Liver (tissue), 8 donors: ENCODE measurements at regions not wholly inside any gene's neighbourhood (a gene's known extent, or its start where the extent isn't known, plus 50 kb on each side); places are given as distances from the start of the nearest gene placed in this dataset.
A peak's percentile ranks its signal among the peaks of the same experiment; 100 is the strongest.

Source experiments
- DNase-seq: peaks from one replicate; pipeline ENCODE4 v3.0.0-alpha.2; 2017; ENCODE audit warnings: low spot score
- H3K27ac ChIP-seq, 2 donors: one replicate each; pipeline ENCODE4 v1.7.0; 2013; ENCODE audit warnings: inconsistent platforms in 2 of 2, low read length in 2 of 2, control low read depth in 1 of 2, low read depth in 1 of 2, mild to moderate bottlenecking in 1 of 2
- H3K27me3 ChIP-seq, 4 donors: one replicate each; pipeline versions ENCODE4 v1.6.1 to v1.7.0; 2013; ENCODE audit warnings: low read length in 3 of 4, inconsistent platforms in 1 of 4, mild to moderate bottlenecking in 1 of 4, moderate library complexity in 1 of 4; ENCODE audit not compliant: control insufficient read depth in 4 of 4, insufficient read depth in 4 of 4
- H3K36me3 ChIP-seq, 4 donors: one replicate each; pipeline versions ENCODE4 v1.6.1 to v1.7.0; 2013; ENCODE audit warnings: low read length in 3 of 4, mild to moderate bottlenecking in 3 of 4, low read depth in 1 of 4, moderate library complexity in 1 of 4; ENCODE audit not compliant: control insufficient read depth in 4 of 4, insufficient read depth in 3 of 4
- H3K4me1 ChIP-seq, 4 donors: one replicate each; pipeline versions ENCODE4 v1.6.1 to v1.7.0; 2013; ENCODE audit warnings: low read length in 3 of 4, mild to moderate bottlenecking in 3 of 4, moderate library complexity in 1 of 4; ENCODE audit not compliant: control insufficient read depth in 4 of 4, insufficient read depth in 4 of 4
- H3K4me3 ChIP-seq, 3 donors: one replicate each; pipeline versions ENCODE4 v1.6.1 to v1.7.0; 2013; ENCODE audit warnings: low read length in 3 of 3, control low read depth in 1 of 3, low read depth in 1 of 3, mild to moderate bottlenecking in 1 of 3
- H3K9ac ChIP-seq, 2 donors: one replicate each; pipeline ENCODE4 v1.7.0; 2013; ENCODE audit warnings: low read length in 2 of 2, mild to moderate bottlenecking in 2 of 2, moderate library complexity in 2 of 2, control low read depth in 1 of 2, low read depth in 1 of 2
- H3K9me3 ChIP-seq, 4 donors: one replicate each; pipeline versions ENCODE4 v1.6.1 to v1.7.0; 2013; ENCODE audit warnings: low read length in 3 of 4; ENCODE audit not compliant: control insufficient read depth in 4 of 4
- EGR1 ChIP-seq, 2 donors: IDR thresholded peaks; 2 replicates each; pipeline ENCODE4 v1.6.1; 2016 to 2018; ENCODE audit warnings: antibody characterized with exemption in 2 of 2, low read depth in 2 of 2
- FOXA1 ChIP-seq: IDR thresholded peaks from 2 replicates; pipeline ENCODE4 v1.6.1; 2016; ENCODE audit warnings: antibody characterized with exemption
- FOXA2 ChIP-seq: IDR thresholded peaks from 2 replicates; pipeline ENCODE4 v1.6.1; 2016; ENCODE audit warnings: antibody characterized with exemption
- GABPA ChIP-seq, 2 donors: IDR thresholded peaks in 1 of 2; conservative IDR thresholded peaks in 1 of 2; 2 replicates each; pipeline ENCODE4 v1.6.1; 2016; ENCODE audit warnings: antibody characterized with exemption in 2 of 2, mild to moderate bottlenecking in 1 of 2, moderate library complexity in 1 of 2
- HNF4A ChIP-seq, 2 donors: conservative IDR thresholded peaks; 2 replicates each; pipeline ENCODE4 v1.6.1; 2016; ENCODE audit warnings: antibody characterized with exemption in 2 of 2, mild to moderate bottlenecking in 2 of 2
- HNF4G ChIP-seq: IDR thresholded peaks from 2 replicates; pipeline ENCODE4 v1.6.1; 2016; ENCODE audit warnings: antibody characterized with exemption
- JUND ChIP-seq, 2 donors: IDR thresholded peaks; 2 replicates each; pipeline ENCODE4 v1.6.1; 2016; ENCODE audit warnings: antibody characterized with exemption in 2 of 2
- NR2F2 ChIP-seq: IDR thresholded peaks from 2 replicates; pipeline ENCODE4 v1.6.1; 2016; ENCODE audit warnings: antibody characterized with exemption
- RAD21 ChIP-seq, 2 donors: IDR thresholded peaks; 2 replicates each; pipeline ENCODE4 v1.6.1; 2016; ENCODE audit warnings: antibody characterized with exemption in 2 of 2, mild to moderate bottlenecking in 2 of 2
- RXRA ChIP-seq, 2 donors: IDR thresholded peaks; 2 replicates each; pipeline ENCODE4 v1.6.1; 2017 to 2018; ENCODE audit warnings: antibody characterized with exemption in 2 of 2, mild to moderate bottlenecking in 1 of 2
- SP1 ChIP-seq: IDR thresholded peaks from 2 replicates; pipeline ENCODE4 v1.6.1; 2018; ENCODE audit warnings: antibody characterized with exemption, mild to moderate bottlenecking
- TAF1 ChIP-seq: conservative IDR thresholded peaks from 2 replicates; pipeline ENCODE4 v1.6.1; 2016; ENCODE audit warnings: antibody characterized with exemption, mild to moderate bottlenecking
- YY1 ChIP-seq: IDR thresholded peaks from 2 replicates; pipeline ENCODE4 v1.6.1; 2016; ENCODE audit warnings: antibody characterized with exemption, mild to moderate bottlenecking
- WGBS: extraction: QIAGEN DNeasy Blood & Tissue Kit; methylation state at CpG from one replicate; pipeline ENCODE4 v1.1.7; 2013; 5-methylcytosine and 5-hydroxymethylcytosine counted together
- TF ChIP-seq, protein P1 (sequence below): IDR thresholded peaks from 2 replicates; pipeline ENCODE4 v1.6.1; 2016; ENCODE audit warnings: antibody characterized with exemption
- TF ChIP-seq, protein P2 (sequence below): IDR thresholded peaks from 2 replicates; pipeline ENCODE4 v1.6.1; 2016; ENCODE audit warnings: antibody characterized with exemption
- TF ChIP-seq, protein P3 (sequence below): IDR thresholded peaks from 2 replicates; pipeline ENCODE4 v1.6.1; 2016; ENCODE audit warnings: antibody characterized with exemption, mild to moderate bottlenecking
- TF ChIP-seq, protein P4 (sequence below): fragments of 150-350 bp; IDR thresholded peaks from 2 replicates; pipeline ENCODE4 v1.5.1; 2017; ENCODE audit warnings: improper control_type of control experiment, low read depth, low read length; ENCODE audit not compliant: missing input control
- TF ChIP-seq, protein P5 (sequence below): IDR thresholded peaks from 2 replicates; pipeline ENCODE4 v1.6.1; 2016; ENCODE audit warnings: antibody characterized with exemption
- donor health status: healthy.
- donor health status: healthy.
- donor health status: healthy.
- donor health status: healthy.
- donor health status: healthy.

DNA sequence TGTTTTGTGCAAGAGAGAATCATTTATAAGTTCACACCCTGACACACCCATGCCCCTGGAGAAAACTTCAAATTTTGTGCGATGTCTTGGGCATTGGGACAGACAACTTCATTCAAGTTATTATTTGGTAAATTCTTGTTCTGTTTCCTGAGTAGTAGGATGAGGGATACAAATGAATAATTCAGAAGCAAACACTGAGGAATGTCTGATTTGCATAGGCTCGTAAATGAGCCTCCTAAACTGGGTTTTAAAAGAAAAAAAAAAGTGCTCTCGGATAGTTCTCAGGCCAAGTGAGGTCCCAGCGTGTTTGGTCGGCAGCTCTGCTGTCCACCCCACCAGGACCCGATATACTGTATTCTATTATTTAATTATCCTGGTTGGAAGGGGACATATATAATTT, 134.7 kb upstream of the CPM start:
- Histone ChIP-seq H3K27ac (peak overlapping the region in 1 of 2 donors; percentile 31), H3K9ac (no peak overlapping the region), H3K27me3 (no peaks in the 10 kb centered on the region), H3K36me3 (no peaks in the 10 kb centered on the region), H3K4me3 (no peak overlapping the region), H3K4me1 (peaks cover 6 to 25% (median 18%) of the 10 kb centered on the region in 4 donors), H3K9me3 (no peaks in the 10 kb centered on the region)
- TF ChIP-seq, protein P1, sequence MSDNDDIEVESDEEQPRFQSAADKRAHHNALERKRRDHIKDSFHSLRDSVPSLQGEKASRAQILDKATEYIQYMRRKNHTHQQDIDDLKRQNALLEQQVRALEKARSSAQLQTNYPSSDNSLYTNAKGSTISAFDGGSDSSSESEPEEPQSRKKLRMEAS, result no peak
- TF ChIP-seq YY1, result no peak
- no peak for TF ChIP-seq GABPA (IDR thresholded peaks at IDR 0.05 in 1 of 2, conservative IDR thresholded peaks at IDR 0.05 in 1 of 2)
- no peak for TF ChIP-seq SP1
- no peak for TF ChIP-seq EGR1 (IDR thresholded peaks at IDR 0.05; ENCODE audit: low read depth in 2 of 2)
- no peak for TF ChIP-seq FOXA2
- no peak for TF ChIP-seq HNF4A (conservative IDR thresholded peaks at IDR 0.05)
- no peak for TF ChIP-seq HNF4G
- TF ChIP-seq FOXA1, result no peak
- TF ChIP-seq RAD21 (IDR thresholded peaks at IDR 0.05), result no peak
- TF ChIP-seq JUND (IDR thresholded peaks at IDR 0.05), result no peak
- TF ChIP-seq, protein P2, sequence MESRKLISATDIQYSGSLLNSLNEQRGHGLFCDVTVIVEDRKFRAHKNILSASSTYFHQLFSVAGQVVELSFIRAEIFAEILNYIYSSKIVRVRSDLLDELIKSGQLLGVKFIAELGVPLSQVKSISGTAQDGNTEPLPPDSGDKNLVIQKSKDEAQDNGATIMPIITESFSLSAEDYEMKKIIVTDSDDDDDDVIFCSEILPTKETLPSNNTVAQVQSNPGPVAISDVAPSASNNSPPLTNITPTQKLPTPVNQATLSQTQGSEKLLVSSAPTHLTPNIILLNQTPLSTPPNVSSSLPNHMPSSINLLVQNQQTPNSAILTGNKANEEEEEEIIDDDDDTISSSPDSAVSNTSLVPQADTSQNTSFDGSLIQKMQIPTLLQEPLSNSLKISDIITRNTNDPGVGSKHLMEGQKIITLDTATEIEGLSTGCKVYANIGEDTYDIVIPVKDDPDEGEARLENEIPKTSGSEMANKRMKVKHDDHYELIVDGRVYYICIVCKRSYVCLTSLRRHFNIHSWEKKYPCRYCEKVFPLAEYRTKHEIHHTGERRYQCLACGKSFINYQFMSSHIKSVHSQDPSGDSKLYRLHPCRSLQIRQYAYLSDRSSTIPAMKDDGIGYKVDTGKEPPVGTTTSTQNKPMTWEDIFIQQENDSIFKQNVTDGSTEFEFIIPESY, result no peak
- TF ChIP-seq, protein P3, sequence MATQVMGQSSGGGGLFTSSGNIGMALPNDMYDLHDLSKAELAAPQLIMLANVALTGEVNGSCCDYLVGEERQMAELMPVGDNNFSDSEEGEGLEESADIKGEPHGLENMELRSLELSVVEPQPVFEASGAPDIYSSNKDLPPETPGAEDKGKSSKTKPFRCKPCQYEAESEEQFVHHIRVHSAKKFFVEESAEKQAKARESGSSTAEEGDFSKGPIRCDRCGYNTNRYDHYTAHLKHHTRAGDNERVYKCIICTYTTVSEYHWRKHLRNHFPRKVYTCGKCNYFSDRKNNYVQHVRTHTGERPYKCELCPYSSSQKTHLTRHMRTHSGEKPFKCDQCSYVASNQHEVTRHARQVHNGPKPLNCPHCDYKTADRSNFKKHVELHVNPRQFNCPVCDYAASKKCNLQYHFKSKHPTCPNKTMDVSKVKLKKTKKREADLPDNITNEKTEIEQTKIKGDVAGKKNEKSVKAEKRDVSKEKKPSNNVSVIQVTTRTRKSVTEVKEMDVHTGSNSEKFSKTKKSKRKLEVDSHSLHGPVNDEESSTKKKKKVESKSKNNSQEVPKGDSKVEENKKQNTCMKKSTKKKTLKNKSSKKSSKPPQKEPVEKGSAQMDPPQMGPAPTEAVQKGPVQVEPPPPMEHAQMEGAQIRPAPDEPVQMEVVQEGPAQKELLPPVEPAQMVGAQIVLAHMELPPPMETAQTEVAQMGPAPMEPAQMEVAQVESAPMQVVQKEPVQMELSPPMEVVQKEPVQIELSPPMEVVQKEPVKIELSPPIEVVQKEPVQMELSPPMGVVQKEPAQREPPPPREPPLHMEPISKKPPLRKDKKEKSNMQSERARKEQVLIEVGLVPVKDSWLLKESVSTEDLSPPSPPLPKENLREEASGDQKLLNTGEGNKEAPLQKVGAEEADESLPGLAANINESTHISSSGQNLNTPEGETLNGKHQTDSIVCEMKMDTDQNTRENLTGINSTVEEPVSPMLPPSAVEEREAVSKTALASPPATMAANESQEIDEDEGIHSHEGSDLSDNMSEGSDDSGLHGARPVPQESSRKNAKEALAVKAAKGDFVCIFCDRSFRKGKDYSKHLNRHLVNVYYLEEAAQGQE, result no peak
- no peak for TF ChIP-seq NR2F2
- WGBS, result 94% methylated on average over 6 of the region's 6 CpGs
- no peak for DNase-seq

DNA sequence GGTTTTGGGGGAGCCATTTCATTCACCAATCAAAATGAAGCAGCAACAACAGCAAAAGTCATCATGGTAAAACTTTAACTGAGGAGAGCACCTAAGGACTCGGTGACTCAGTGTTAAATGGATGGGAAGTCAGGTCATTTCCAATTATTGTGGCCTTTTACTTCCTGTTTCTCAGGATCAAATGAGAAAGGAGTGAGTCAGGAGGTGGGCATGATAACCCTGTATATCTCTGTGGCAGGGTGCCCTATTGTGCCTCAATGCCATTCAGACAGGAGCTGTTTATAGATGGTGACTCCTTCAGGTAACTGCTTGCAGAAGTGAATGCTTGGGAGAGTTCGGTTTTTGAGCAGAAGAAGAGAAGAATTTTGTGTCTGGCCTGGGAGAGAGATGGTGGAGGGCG, 135.5 kb upstream of the CPM start:
- Histone ChIP-seq H3K9me3 (no peaks in the 10 kb centered on the region), H3K36me3 (no peaks in the 10 kb centered on the region), H3K27me3 (no peaks in the 10 kb centered on the region), H3K4me3 (no peak overlapping the region), H3K9ac (no peak overlapping the region), H3K27ac (peak overlapping the region in 1 of 2 donors; percentile 1), H3K4me1 (peaks cover 6 to 31% (median 18%) of the 10 kb centered on the region in 4 donors)
- DNase-seq, result no peak
- 73% methylated on average over 3 of the region's 3 CpGs for WGBS
- TF ChIP-seq FOXA2 (no peak), HNF4G (no peak), SP1 (no peak), HNF4A (conservative IDR thresholded peaks at IDR 0.05) (peak in 1 of 2 donors; percentile 6), TAF1 (no peak), FOXA1 (no peak), RAD21 (IDR thresholded peaks at IDR 0.05) (peak in 1 of 2 donors; percentile 7), EGR1 (IDR thresholded peaks at IDR 0.05; ENCODE audit: low read depth in 2 of 2) (no peak), RXRA (IDR thresholded peaks at IDR 0.05) (peak in 1 of 2 donors; percentile 56), YY1 (no peak)
- TF ChIP-seq, protein P1, result no peak
- TF ChIP-seq, protein P4, sequence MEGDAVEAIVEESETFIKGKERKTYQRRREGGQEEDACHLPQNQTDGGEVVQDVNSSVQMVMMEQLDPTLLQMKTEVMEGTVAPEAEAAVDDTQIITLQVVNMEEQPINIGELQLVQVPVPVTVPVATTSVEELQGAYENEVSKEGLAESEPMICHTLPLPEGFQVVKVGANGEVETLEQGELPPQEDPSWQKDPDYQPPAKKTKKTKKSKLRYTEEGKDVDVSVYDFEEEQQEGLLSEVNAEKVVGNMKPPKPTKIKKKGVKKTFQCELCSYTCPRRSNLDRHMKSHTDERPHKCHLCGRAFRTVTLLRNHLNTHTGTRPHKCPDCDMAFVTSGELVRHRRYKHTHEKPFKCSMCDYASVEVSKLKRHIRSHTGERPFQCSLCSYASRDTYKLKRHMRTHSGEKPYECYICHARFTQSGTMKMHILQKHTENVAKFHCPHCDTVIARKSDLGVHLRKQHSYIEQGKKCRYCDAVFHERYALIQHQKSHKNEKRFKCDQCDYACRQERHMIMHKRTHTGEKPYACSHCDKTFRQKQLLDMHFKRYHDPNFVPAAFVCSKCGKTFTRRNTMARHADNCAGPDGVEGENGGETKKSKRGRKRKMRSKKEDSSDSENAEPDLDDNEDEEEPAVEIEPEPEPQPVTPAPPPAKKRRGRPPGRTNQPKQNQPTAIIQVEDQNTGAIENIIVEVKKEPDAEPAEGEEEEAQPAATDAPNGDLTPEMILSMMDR, result no peak
- TF ChIP-seq, protein P2, result no peak
- TF ChIP-seq, protein P5, sequence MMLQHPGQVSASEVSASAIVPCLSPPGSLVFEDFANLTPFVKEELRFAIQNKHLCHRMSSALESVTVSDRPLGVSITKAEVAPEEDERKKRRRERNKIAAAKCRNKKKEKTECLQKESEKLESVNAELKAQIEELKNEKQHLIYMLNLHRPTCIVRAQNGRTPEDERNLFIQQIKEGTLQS, result no peak
- TF ChIP-seq, protein P3, result no peak
